Colonic mucosa (tissue), 4 donors: ENCODE measurements at regions not wholly inside any gene's neighbourhood (a gene's known extent, or its start where the extent isn't known, plus 50 kb on each side); places are given as distances from the start of the nearest gene placed in this dataset.

Experiments used
- DNase-seq: peaks from one replicate; pipeline ENCODE4 v3.0.0-alpha.2; 2020
- H3K27ac ChIP-seq: fragments of 200-600 bp; one replicate; pipeline ENCODE4 v1.8.0; 2021
- H3K27me3 ChIP-seq: fragments of 200-600 bp; one replicate; pipeline ENCODE4 v1.8.0; 2021
- H3K36me3 ChIP-seq: fragments of 200-600 bp; one replicate; pipeline ENCODE4 v1.8.0; 2021
- H3K4me1 ChIP-seq: fragments of 200-600 bp; one replicate; pipeline ENCODE4 v1.8.0; 2021; ENCODE audit warnings: mild to moderate bottlenecking
- H3K4me3 ChIP-seq: fragments of 200-600 bp; one replicate; pipeline ENCODE4 v1.8.0; 2021
- H3K9ac ChIP-seq, 2 donors: one replicate each; pipeline ENCODE4 v1.7.0; 2013; ENCODE audit warnings: control low read depth in 2 of 2, low read depth in 2 of 2, low read length in 2 of 2
- H3K9me3 ChIP-seq: fragments of 200-600 bp; one replicate; pipeline ENCODE4 v1.8.0; 2021
- intact Hi-C: fragments of 100-400 bp; cut with DNase I; formaldehyde crosslinking; loops from one replicate; pipeline ENCODE4 v1.14.1; 2022
- TF ChIP-seq, protein P1 (sequence below): fragments of 200-600 bp; IDR thresholded peaks from one replicate; pipeline ENCODE4 v1.8.0; 2022; ENCODE audit warnings: antibody characterized with exemption, mild to moderate bottlenecking
- donor health status: healthy.
- donor health status: DM: no; HTN: no; CAD: no.
- donor health status: DM: no; HTN: no; CAD: no.

GRCh38 chr21:23478381-23478780 is 2128.9 kb downstream of the MRPL39 start:
- Histone ChIP-seq H3K4me3 (no peak overlapping the region), H3K27ac (no peak overlapping the region), H3K27me3 (no peaks in the 10 kb centered on the region), H3K36me3 (no peaks in the 10 kb centered on the region), H3K9me3 (no peaks in the 10 kb centered on the region), H3K9ac (no peak overlapping the region), H3K4me1 (no peaks in the 10 kb centered on the region)
- intact Hi-C loops, result no loop called here
- TF ChIP-seq, protein P1, sequence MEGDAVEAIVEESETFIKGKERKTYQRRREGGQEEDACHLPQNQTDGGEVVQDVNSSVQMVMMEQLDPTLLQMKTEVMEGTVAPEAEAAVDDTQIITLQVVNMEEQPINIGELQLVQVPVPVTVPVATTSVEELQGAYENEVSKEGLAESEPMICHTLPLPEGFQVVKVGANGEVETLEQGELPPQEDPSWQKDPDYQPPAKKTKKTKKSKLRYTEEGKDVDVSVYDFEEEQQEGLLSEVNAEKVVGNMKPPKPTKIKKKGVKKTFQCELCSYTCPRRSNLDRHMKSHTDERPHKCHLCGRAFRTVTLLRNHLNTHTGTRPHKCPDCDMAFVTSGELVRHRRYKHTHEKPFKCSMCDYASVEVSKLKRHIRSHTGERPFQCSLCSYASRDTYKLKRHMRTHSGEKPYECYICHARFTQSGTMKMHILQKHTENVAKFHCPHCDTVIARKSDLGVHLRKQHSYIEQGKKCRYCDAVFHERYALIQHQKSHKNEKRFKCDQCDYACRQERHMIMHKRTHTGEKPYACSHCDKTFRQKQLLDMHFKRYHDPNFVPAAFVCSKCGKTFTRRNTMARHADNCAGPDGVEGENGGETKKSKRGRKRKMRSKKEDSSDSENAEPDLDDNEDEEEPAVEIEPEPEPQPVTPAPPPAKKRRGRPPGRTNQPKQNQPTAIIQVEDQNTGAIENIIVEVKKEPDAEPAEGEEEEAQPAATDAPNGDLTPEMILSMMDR, result no peak
- no peak for DNase-seq

- H3K9ac ChIP-seq, result no peak overlapping the region
- no peaks in the 10 kb centered on the region for H3K9me3 ChIP-seq
- H3K36me3 ChIP-seq, result no peaks in the 10 kb centered on the region
- H3K4me3 ChIP-seq, result no peak overlapping the region
- no peaks in the 10 kb centered on the region for H3K27me3 ChIP-seq
- no peak for DNase-seq
- H3K4me1 ChIP-seq, result no peaks in the 10 kb centered on the region
- TF ChIP-seq, protein P1, result no peak
- H3K27ac ChIP-seq, result no peak overlapping the region
- intact Hi-C loops, result no loop called here
Observed at GRCh38 chr21:23475281-23476219, 2131.7 kb downstream of the MRPL39 start.

DNA sequence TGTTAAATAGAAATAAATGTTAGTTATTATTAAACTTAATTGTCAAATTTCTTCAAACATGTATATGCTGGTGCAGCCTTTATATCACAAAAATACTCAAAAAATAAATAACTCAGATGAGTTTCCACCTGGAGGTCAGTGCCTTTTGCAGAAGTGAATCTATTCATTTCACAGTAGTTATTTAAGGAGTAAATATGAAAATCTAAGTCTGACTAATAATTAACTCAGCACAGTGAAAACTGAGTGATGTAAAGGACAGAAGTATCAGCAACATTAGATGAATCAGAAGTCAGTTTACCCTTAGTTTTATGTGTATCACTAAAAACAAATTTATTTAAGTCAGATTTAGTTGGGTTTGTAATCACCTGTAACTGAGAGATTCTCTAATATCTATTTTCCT is 2135.4 kb downstream of the MRPL39 start:
- no peak for DNase-seq
- TF ChIP-seq, protein P1, result no peak
- Histone ChIP-seq H3K9ac (no peak overlapping the region), H3K36me3 (no peaks in the 10 kb centered on the region), H3K27me3 (no peaks in the 10 kb centered on the region), H3K4me3 (no peak overlapping the region), H3K9me3 (no peaks in the 10 kb centered on the region), H3K27ac (no peak overlapping the region), H3K4me1 (no peaks in the 10 kb centered on the region)
- intact Hi-C loops, result no loop called here

GRCh38 chr21:23463365-23463764 is 2143.9 kb downstream of the MRPL39 start:
- intact Hi-C loops, result no loop called here
- Histone ChIP-seq H3K27ac (no peak overlapping the region), H3K9me3 (no peaks in the 10 kb centered on the region), H3K4me3 (no peak overlapping the region), H3K27me3 (no peaks in the 10 kb centered on the region), H3K9ac (no peak overlapping the region), H3K4me1 (no peaks in the 10 kb centered on the region), H3K36me3 (no peaks in the 10 kb centered on the region)
- TF ChIP-seq, protein P1, result no peak
- no peak for DNase-seq

DNA sequence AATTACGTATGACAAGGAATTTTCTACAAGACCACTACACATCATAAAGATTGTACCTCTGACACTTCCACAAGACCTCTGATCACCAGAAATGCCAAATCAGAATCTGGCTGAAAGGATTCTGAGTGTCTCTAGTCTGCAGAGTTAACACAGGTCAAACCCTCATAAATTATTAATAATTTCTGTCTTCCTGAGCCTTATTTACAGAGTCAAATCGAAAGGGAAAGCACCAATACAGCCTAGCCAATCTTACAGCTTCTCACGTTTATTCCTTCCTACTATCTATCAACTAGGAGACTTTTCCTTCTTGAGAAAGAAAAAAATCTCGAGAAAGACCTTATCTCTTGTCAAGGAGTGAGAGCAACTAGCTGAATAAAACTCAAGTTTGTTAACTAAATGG is 2151.6 kb downstream of the MRPL39 start:
- intact Hi-C loops, result no loop called here
- no peak overlapping the region for H3K9ac ChIP-seq
- no peaks in the 10 kb centered on the region for H3K9me3 ChIP-seq
- no peaks in the 10 kb centered on the region for H3K27me3 ChIP-seq
- H3K4me3 ChIP-seq, result no peak overlapping the region
- no peaks in the 10 kb centered on the region for H3K4me1 ChIP-seq
- H3K27ac ChIP-seq, result no peak overlapping the region
- TF ChIP-seq, protein P1, result no peak
- DNase-seq, result no peak
- no peaks in the 10 kb centered on the region for H3K36me3 ChIP-seq
